Ecto neural progenitor cell (in vitro differentiated cells): ENCODE measurements at regions not wholly inside any gene's neighbourhood (a gene's known extent, or its start where the extent isn't known, plus 50 kb on each side); places are given as distances from the start of the nearest gene placed in this dataset.

Source experiments
- DNase-seq: peaks from one replicate; pipeline ENCODE4 v3.0.0-alpha.2; 2018; ENCODE audit warnings: low spot score

GRCh38 chr6:81694855-81695254, 57.6 kb downstream of the TENT5A start:
- DNase-seq = no peak

GRCh38 chr6:81694207-81694606, 58.3 kb downstream of the TENT5A start:
- DNase-seq = no peak

GRCh38 chr6:81693266-81693665, 59.2 kb downstream of the TENT5A start:
- no peak for DNase-seq

- DNase-seq = no peak
These were observed 62.4 kb downstream of the TENT5A start for GRCh38 chr6:81690073-81690472.

- no peak for DNase-seq
These were observed 62.9 kb downstream of the TENT5A start for GRCh38 chr6:81689580-81689979.

- DNase-seq = no peak
These were observed 68.6 kb downstream of the TENT5A start for GRCh38 chr6:81683912-81684311.

GRCh38 chr6:81682858-81683620, 69.4 kb downstream of the TENT5A start:
- no peak for DNase-seq

- no peak for DNase-seq
These were observed 70.2 kb downstream of the TENT5A start for GRCh38 chr6:81682235-81682795.

GRCh38 chr6:81669445-81669844, 83.0 kb downstream of the TENT5A start:
- no peak for DNase-seq

- no peak for DNase-seq
These were observed 83.8 kb downstream of the TENT5A start for GRCh38 chr6:81668615-81669047.

GRCh38 chr6:81666481-81666880, 86.0 kb downstream of the TENT5A start:
- DNase-seq = no peak

- no peak for DNase-seq
These were observed 96.2 kb downstream of the TENT5A start for GRCh38 chr6:81656231-81656630.

GRCh38 chr6:81655696-81656095, 96.8 kb downstream of the TENT5A start:
- no peak for DNase-seq

GRCh38 chr6:81648502-81648901, 104.0 kb downstream of the TENT5A start:
- DNase-seq = no peak

GRCh38 chr6:81643156-81643555, 109.3 kb downstream of the TENT5A start:
- no peak for DNase-seq

GRCh38 chr6:81640891-81641290, 111.6 kb downstream of the TENT5A start:
- DNase-seq = no peak

GRCh38 chr6:81640126-81640525, 112.4 kb downstream of the TENT5A start:
- no peak for DNase-seq

GRCh38 chr6:81638366-81638765, 114.1 kb downstream of the TENT5A start:
- DNase-seq = no peak

GRCh38 chr6:81636930-81637568, 115.4 kb downstream of the TENT5A start:
- no peak for DNase-seq

- no peak for DNase-seq
These were observed 118.2 kb downstream of the TENT5A start for GRCh38 chr6:81634155-81634880.

- DNase-seq = no peak
These were observed 119.1 kb downstream of the TENT5A start for GRCh38 chr6:81633391-81633790.

- no peak for DNase-seq
These were observed 121.8 kb downstream of the TENT5A start for GRCh38 chr6:81630719-81631118.

GRCh38 chr6:81625216-81625615, 127.3 kb downstream of the TENT5A start:
- DNase-seq = no peak
